Esophagus muscularis mucosa (tissue), 3 donors: ENCODE measurements at regions not wholly inside any gene's neighbourhood (a gene's known extent, or its start where the extent isn't known, plus 50 kb on each side); places are given as distances from the start of the nearest gene placed in this dataset.

ENCODE experiments used
- POLR2AphosphoS5 ChIP-seq, 2 donors: sonication (generic); formaldehyde crosslinking; IDR thresholded peaks; one replicate each; pipeline ENCODE4 v1.6.1; 2017; ENCODE audit warnings: antibody characterized with exemption in 2 of 2
- TF ChIP-seq, protein P1 (sequence below), 3 experiments: fragments of 200-600 bp in 2 of 3; fragments of 450-650 bp in 1 of 3; sonication (generic) in 2 of 3; IDR thresholded peaks; one replicate each; pipeline ENCODE4 v1.5.1; 2017 to 2019; ENCODE audit warnings: antibody characterized with exemption in 3 of 3, mild to moderate bottlenecking in 2 of 3, moderate library complexity in 1 of 3

DNA sequence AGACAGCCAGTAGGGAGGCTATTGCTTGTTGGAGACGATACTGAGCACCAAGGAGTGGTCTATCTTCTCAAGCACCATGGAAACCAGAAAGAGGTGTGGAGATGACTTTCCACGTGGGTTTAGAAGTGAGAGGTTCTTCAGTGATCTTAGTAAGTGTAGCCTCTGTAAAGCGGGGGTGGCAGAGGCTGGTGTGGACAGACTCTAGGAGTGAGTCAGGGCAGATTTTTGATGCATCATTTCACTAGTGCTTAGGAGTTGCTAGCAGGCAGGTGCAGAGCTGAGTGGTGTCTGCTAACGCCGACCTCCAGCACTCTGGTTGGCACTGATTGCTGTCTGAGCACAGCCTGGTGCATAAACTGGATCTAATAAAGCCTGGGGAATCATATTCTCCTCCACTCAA, 78.4 kb upstream of the ADO start:
- TF ChIP-seq, protein P1, sequence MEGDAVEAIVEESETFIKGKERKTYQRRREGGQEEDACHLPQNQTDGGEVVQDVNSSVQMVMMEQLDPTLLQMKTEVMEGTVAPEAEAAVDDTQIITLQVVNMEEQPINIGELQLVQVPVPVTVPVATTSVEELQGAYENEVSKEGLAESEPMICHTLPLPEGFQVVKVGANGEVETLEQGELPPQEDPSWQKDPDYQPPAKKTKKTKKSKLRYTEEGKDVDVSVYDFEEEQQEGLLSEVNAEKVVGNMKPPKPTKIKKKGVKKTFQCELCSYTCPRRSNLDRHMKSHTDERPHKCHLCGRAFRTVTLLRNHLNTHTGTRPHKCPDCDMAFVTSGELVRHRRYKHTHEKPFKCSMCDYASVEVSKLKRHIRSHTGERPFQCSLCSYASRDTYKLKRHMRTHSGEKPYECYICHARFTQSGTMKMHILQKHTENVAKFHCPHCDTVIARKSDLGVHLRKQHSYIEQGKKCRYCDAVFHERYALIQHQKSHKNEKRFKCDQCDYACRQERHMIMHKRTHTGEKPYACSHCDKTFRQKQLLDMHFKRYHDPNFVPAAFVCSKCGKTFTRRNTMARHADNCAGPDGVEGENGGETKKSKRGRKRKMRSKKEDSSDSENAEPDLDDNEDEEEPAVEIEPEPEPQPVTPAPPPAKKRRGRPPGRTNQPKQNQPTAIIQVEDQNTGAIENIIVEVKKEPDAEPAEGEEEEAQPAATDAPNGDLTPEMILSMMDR (IDR thresholded peaks at IDR 0.05): no peak
- no peak for TF ChIP-seq POLR2AphosphoS5 (IDR thresholded peaks at IDR 0.05)
